COLO829 (cell line): ENCODE measurements at regions not wholly inside any gene's neighbourhood (a gene's known extent, or its start where the extent isn't known, plus 50 kb on each side); places are given as distances from the start of the nearest gene placed in this dataset.

Source experiments
- DNase-seq: peaks from one replicate; pipeline ENCODE4 v3.0.0; 2012; ENCODE audit warnings: low spot score

- DNase-seq: no peak
These were observed 135.3 kb downstream of the RFC3 start for GRCh38 chr13:33953203-33953602.

- DNase-seq: no peak
These were observed 135.8 kb downstream of the RFC3 start for GRCh38 chr13:33953781-33954180.

- no peak for DNase-seq
These were observed 138.4 kb downstream of the RFC3 start for GRCh38 chr13:33956346-33956745.

GRCh38 chr13:33957497-33957905, 139.6 kb downstream of the RFC3 start:
- no peak for DNase-seq

GRCh38 chr13:33958964-33959363, 141.0 kb downstream of the RFC3 start:
- no peak for DNase-seq

- no peak for DNase-seq
These were observed 145.2 kb downstream of the RFC3 start for GRCh38 chr13:33963134-33963533.

GRCh38 chr13:33963895-33964294, 145.9 kb downstream of the RFC3 start:
- DNase-seq: no peak

GRCh38 chr13:33968520-33969507, 150.9 kb downstream of the RFC3 start:
- DNase-seq: no peak

- DNase-seq: no peak
These were observed 153.0 kb downstream of the RFC3 start for GRCh38 chr13:33970746-33971561.

- DNase-seq: no peak
These were observed 153.5 kb downstream of the RFC3 start for GRCh38 chr13:33971562-33971819.

- DNase-seq: no peak
These were observed 155.2 kb downstream of the RFC3 start for GRCh38 chr13:33973194-33973593.

GRCh38 chr13:33976965-33977364, 159.0 kb downstream of the RFC3 start:
- no peak for DNase-seq

GRCh38 chr13:33978653-33979052, 160.7 kb downstream of the RFC3 start:
- no peak for DNase-seq

GRCh38 chr13:33992881-33993336, 175.0 kb downstream of the RFC3 start:
- no peak for DNase-seq

GRCh38 chr13:33994198-33994597, 176.2 kb downstream of the RFC3 start:
- DNase-seq: no peak

GRCh38 chr13:33994826-33995502, 177.0 kb downstream of the RFC3 start:
- DNase-seq: no peak

- no peak for DNase-seq
These were observed 178.7 kb downstream of the RFC3 start for GRCh38 chr13:33996636-33997035.

GRCh38 chr13:33997574-33997973, 179.6 kb downstream of the RFC3 start:
- DNase-seq: no peak

- no peak for DNase-seq
These were observed 182.1 kb downstream of the RFC3 start for GRCh38 chr13:33999811-34000605.

- no peak for DNase-seq
These were observed 183.0 kb downstream of the RFC3 start for GRCh38 chr13:34000955-34001354.

- DNase-seq: no peak
These were observed 183.4 kb downstream of the RFC3 start for GRCh38 chr13:34001389-34001788.

GRCh38 chr13:34002141-34002540, 184.2 kb downstream of the RFC3 start:
- DNase-seq: no peak
